ENCODE measurements at regions not wholly inside any gene's neighbourhood (a gene's known extent, or its start where the extent isn't known, plus 50 kb on each side); places are given as distances from the start of the nearest gene placed in this dataset.

GRCh38 chr13:74062933-74063332, 71.3 kb downstream of the KLF12 start:
- peak; percentile 69 for DNase-seq (ENCODE audit: low read depth)
- no peak for TF ChIP-seq CTCF (IDR thresholded peaks at IDR 0.05; ENCODE audit: low read length, missing control alignments)
- peak overlapping the region; percentile 34 for H3K4me3 ChIP-seq (replicated peaks; ENCODE audit: low read depth, low read length)

GRCh38 chr13:74061926-74062595, 72.1 kb downstream of the KLF12 start:
- no peak for TF ChIP-seq CTCF (IDR thresholded peaks at IDR 0.05; ENCODE audit: low read length, missing control alignments)
- no peak overlapping the region for H3K4me3 ChIP-seq (replicated peaks; ENCODE audit: low read depth, low read length)
- DNase-seq (ENCODE audit: low read depth): peak; percentile 66

GRCh38 chr13:74056801-74057542, 77.2 kb downstream of the KLF12 start:
- no peak for TF ChIP-seq CTCF (IDR thresholded peaks at IDR 0.05; ENCODE audit: low read length, missing control alignments)
- no peak overlapping the region for H3K4me3 ChIP-seq (replicated peaks; ENCODE audit: low read depth, low read length)
- DNase-seq (ENCODE audit: low read depth): no peak

- no peak overlapping the region for H3K4me3 ChIP-seq (replicated peaks; ENCODE audit: low read depth, low read length)
- TF ChIP-seq CTCF (IDR thresholded peaks at IDR 0.05; ENCODE audit: low read length, missing control alignments): no peak
- DNase-seq (ENCODE audit: low read depth): no peak
Measured at GRCh38 chr13:74052402-74052928, 81.7 kb downstream of the KLF12 start.

- no peak for DNase-seq (ENCODE audit: low read depth)
- no peak for TF ChIP-seq CTCF (IDR thresholded peaks at IDR 0.05; ENCODE audit: low read length, missing control alignments)
Measured at GRCh38 chr13:74048756-74049155, 85.4 kb downstream of the KLF12 start.

GRCh38 chr13:74047931-74048600, 86.1 kb downstream of the KLF12 start:
- no peak for TF ChIP-seq CTCF (IDR thresholded peaks at IDR 0.05; ENCODE audit: low read length, missing control alignments)
- DNase-seq (ENCODE audit: low read depth): no peak
- no peak overlapping the region for H3K4me3 ChIP-seq (replicated peaks; ENCODE audit: low read depth, low read length)

More at GRCh38 chr13:74048756-74049155, 85.4 kb downstream of the KLF12 start:
- H3K4me3 ChIP-seq (replicated peaks; ENCODE audit: low read depth, low read length): no peak overlapping the region

Measured in fibroblast of pulmonary artery (primary cell).